NB4 (cell line): ENCODE measurements at regions not wholly inside any gene's neighbourhood (a gene's known extent, or its start where the extent isn't known, plus 50 kb on each side); places are given as distances from the start of the nearest gene placed in this dataset.

ENCODE experiments used
- DNase-seq: peaks from one replicate; pipeline ENCODE4 v3.0.0; 2010; ENCODE audit warnings: low read depth
- H3K4me3 ChIP-seq: one replicate; pipeline ENCODE4 v1.5.1; 2011; ENCODE audit warnings: mild to moderate bottlenecking, low read depth, low read length, moderate library complexity
- MYC ChIP-seq: IDR thresholded peaks from 2 replicates; pipeline ENCODE4 v1.6.1; 2011; ENCODE audit warnings: low read depth, low read length
- POLR2A ChIP-seq: IDR thresholded peaks from 2 replicates; pipeline ENCODE4 v1.6.1; 2011; ENCODE audit warnings: mild to moderate bottlenecking; ENCODE audit not compliant: insufficient read length; ENCODE audit errors: extremely low read depth
- TF ChIP-seq, protein P1 (sequence below): IDR thresholded peaks from one replicate; pipeline ENCODE4 v1.5.1; 2012; ENCODE audit warnings: low read depth, low read length
- TF ChIP-seq, protein P2 (sequence below): IDR thresholded peaks from 2 replicates; pipeline ENCODE4 v1.6.1; 2011; ENCODE audit warnings: low read depth, low read length

DNA sequence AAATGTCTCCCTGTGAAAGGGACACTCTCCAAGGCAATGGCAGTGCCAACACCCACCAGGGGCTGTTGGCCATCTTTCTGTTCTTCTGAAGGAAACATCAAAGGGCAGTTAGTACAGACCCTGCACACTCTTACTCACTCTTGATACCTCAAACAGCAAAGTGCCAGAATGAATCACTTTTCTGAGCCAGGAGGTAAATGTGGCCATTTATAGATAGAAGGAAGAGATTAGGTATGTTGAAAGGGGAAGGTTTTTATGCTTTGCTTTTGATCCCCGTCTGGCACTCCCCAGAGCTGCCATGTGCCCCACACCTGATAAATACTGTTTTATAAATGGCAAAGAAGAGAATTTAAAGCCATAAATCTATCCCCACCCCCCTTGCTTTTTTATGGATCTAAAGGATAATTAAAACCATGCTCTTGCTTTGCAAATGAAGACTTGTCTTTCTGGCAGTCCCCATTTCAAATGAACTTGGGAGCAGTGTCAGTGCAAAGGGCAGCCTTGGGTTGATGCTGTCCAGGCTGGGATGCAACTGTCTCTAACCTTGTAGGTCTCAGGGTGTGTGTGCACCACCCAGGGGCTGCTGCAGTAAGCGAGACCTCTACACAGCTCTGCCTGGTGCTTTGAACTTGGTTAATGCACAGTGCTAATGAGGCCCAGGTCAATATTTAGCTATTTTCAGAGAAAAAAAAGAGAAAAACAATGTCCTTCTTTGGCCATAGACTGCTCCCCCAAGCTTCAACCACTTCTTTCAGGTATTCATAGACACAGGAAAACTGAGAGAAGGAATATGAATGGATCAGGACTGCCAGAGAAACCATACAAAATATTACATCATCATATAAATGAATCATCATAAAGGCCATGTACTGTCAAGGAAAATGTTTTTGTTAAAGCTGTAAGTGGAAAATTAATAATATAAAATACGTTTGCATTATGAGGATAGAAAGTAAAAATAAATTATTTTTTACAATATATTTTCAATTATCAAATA lies 207.5 kb downstream of the ETS1 start:
- no peak overlapping the region for H3K4me3 ChIP-seq
- TF ChIP-seq, protein P1, sequence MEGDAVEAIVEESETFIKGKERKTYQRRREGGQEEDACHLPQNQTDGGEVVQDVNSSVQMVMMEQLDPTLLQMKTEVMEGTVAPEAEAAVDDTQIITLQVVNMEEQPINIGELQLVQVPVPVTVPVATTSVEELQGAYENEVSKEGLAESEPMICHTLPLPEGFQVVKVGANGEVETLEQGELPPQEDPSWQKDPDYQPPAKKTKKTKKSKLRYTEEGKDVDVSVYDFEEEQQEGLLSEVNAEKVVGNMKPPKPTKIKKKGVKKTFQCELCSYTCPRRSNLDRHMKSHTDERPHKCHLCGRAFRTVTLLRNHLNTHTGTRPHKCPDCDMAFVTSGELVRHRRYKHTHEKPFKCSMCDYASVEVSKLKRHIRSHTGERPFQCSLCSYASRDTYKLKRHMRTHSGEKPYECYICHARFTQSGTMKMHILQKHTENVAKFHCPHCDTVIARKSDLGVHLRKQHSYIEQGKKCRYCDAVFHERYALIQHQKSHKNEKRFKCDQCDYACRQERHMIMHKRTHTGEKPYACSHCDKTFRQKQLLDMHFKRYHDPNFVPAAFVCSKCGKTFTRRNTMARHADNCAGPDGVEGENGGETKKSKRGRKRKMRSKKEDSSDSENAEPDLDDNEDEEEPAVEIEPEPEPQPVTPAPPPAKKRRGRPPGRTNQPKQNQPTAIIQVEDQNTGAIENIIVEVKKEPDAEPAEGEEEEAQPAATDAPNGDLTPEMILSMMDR: no peak
- TF ChIP-seq MYC (no peak), POLR2A (no peak)
- TF ChIP-seq, protein P2, sequence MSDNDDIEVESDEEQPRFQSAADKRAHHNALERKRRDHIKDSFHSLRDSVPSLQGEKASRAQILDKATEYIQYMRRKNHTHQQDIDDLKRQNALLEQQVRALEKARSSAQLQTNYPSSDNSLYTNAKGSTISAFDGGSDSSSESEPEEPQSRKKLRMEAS: no peak
- DNase-seq: no peak

DNA sequence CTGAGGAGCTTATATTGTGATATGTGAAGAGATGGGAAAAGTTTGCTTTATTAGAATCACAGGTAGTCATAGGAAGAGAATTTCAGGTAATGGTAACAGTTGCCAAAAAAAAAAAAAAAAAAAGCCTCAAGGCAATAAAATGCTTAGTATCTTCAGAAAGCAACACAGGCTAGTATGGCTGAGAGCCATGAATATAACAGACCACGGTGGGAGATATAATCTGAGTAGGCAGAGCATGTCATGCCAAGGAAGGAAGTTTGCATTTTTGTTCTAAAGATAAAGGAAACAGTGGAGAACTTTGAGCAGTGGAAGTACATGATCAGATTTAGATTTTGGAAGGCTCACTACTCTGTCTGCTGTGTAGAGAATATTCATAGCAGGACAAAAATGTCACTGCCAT lies 211.4 kb downstream of the ETS1 start:
- DNase-seq: no peak
- no peak overlapping the region for H3K4me3 ChIP-seq

DNA sequence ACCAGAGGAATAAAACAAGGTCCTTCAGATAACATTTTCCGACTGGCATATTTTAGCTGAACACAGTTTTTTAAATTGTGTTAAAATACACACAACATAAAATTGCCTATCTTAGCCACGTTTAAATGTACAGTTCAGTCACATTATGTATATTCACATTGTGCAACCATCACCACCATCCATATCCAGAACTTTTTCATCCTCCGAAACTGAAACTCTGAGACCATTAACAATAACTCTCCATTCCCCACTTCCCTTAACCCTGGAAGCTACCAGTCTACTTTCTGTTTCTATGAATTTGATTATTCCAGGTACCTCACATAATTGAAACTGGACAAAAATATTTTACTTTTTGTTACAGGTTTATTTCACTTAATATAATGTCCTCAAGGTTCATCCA lies 213.3 kb downstream of the ETS1 start:
- no peak for DNase-seq
- TF ChIP-seq POLR2A (no peak), MYC (no peak)
- TF ChIP-seq, protein P1: no peak
- TF ChIP-seq, protein P2: no peak
- H3K4me3 ChIP-seq: no peak overlapping the region

More for the DNA sequence above, 211.4 kb downstream of the ETS1 start:
- no peak for TF ChIP-seq MYC
- TF ChIP-seq, protein P2: no peak
- TF ChIP-seq, protein P1: no peak
- TF ChIP-seq POLR2A: no peak

DNA sequence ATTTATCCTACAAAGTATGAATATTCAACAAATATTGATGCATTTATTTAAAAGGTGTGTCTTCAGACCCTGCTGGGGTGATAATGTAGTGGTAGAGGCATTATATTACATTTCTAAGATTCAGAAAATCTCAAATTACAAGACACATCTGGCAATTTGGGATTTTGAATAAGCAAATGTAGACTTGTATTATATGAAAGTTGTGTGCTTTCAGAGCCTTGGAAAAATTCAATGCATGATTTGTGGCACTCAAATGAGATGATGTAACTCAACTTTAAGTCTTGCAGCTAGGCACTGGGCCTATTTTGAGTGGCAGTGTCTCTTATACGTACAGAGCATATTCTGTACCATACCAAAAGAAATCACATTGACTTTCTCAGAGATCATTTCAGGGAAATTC lies 214.4 kb downstream of the ETS1 start:
- DNase-seq: no peak
- H3K4me3 ChIP-seq: no peak overlapping the region
- TF ChIP-seq MYC: no peak
- TF ChIP-seq POLR2A: no peak
- TF ChIP-seq, protein P2: no peak
- TF ChIP-seq, protein P1: no peak

DNA sequence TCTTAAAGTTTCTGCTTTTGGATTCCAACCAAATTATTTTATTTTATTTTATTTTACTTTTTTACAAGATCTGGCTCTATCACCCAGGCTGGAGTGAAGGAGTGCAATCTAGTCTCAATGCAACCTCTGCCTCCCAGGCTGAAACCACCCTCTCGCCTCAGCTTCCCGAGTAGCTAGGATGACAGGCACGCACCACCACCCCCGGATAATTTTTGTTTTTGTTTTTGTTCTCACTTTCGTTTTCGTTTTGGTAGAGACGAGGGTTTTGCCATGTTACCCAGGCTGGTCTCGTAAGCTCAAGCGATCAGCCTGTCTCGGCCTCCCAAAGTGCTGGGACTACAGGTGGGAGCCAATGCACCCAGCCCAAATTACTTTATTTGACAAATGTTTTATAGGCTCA lies 219.8 kb downstream of the ETS1 start:
- DNase-seq: no peak
- TF ChIP-seq, protein P2: no peak
- TF ChIP-seq, protein P1: no peak
- TF ChIP-seq POLR2A: no peak
- no peak for TF ChIP-seq MYC
- no peak overlapping the region for H3K4me3 ChIP-seq
